ENCODE measurements at regions not wholly inside any gene's neighbourhood (a gene's known extent, or its start where the extent isn't known, plus 50 kb on each side); places are given as distances from the start of the nearest gene placed in this dataset.
"Not testable (repeated sequence)": the region's sequence is repeated elsewhere in the genome, so short reads cannot be mapped to it uniquely, and the experiment has no call there.

GRCh38 chr15:21284353-21284752 is 155.9 kb downstream of the POTEB3 start:
- H3K4me3 ChIP-seq; intact Hi-C loops (cut with micrococcal nuclease); DNase-seq (ENCODE audit: extremely low read depth in 1 of 4, low spot score in 3 of 4); H3K27ac ChIP-seq (ENCODE audit: extremely low read depth, low read depth, low read length); H3K27me3 ChIP-seq (ENCODE audit: control insufficient read depth in 2 of 2, insufficient read depth in 2 of 2, low read length in 2 of 2); H3K9ac ChIP-seq (ENCODE audit: insufficient read depth in 1 of 2, low read depth in 2 of 2, low read length in 2 of 2); H3K9me3 ChIP-seq (replicated peaks; ENCODE audit: control insufficient read depth, insufficient read depth, low read depth, low read length); BruUV-seq (replicated peaks); H3K79me2 ChIP-seq (ENCODE audit: control insufficient read depth, insufficient read depth, low read length); H3K4me2 ChIP-seq (ENCODE audit: insufficient read depth, low read length); H3K4me1 ChIP-seq (replicated peaks in 1 of 2; ENCODE audit: control insufficient read depth in 2 of 2, insufficient read depth in 2 of 2, low read length in 2 of 2); H4K20me1 ChIP-seq (replicated peaks; ENCODE audit: control insufficient read depth, insufficient read depth, low read length); H3K9me1 ChIP-seq (ENCODE audit: control insufficient read depth, insufficient read depth, low read length); H3K36me3 ChIP-seq (ENCODE audit: control insufficient read depth, insufficient read depth, low read length); H2AFZ ChIP-seq (ENCODE audit: low read depth, low read length): not testable (repeated sequence)
- 0% methylated on average over 1 of the region's 2 CpGs for WGBS (ENCODE audit: insufficient coverage, low coverage, missing lambda C conversion rate)
- ATAC-seq (peak; percentile 92), FAIRE-seq (peak; percentile 69)
- POLR2A ChIA-PET: interaction anchor here (0.6 to 1.1 kb wide), 2 partner anchors 11 to 27 kb away, joined by 3 read pairs; no protein-coding TSS in a partner anchor
- CTCF ChIA-PET (ENCODE audit: low intra/inter-chr PET ratio): interaction anchor here (0.7 to 1.5 kb wide), 2 partner anchors 639 to 928 kb away, joined by 3 to 10 read pairs; no protein-coding TSS in a partner anchor
- in situ Hi-C loops (cut with MboI): loop anchor here (25.0 kb wide), 1 partner anchor 922 kb away; no protein-coding TSS in a partner anchor

GRCh38 chr15:21283210-21283609 is 157.1 kb downstream of the POTEB3 start:
- H3K9me3 ChIP-seq (replicated peaks; ENCODE audit: control insufficient read depth, insufficient read depth, low read depth, low read length); ATAC-seq; CTCF ChIA-PET (ENCODE audit: low intra/inter-chr PET ratio); BruUV-seq (replicated peaks); H3K36me3 ChIP-seq (ENCODE audit: control insufficient read depth, insufficient read depth, low read length); H3K4me3 ChIP-seq; H3K27me3 ChIP-seq (ENCODE audit: control insufficient read depth in 2 of 2, insufficient read depth in 2 of 2, low read length in 2 of 2); H4K20me1 ChIP-seq (replicated peaks; ENCODE audit: control insufficient read depth, insufficient read depth, low read length); intact Hi-C loops (cut with micrococcal nuclease); H3K9me1 ChIP-seq (ENCODE audit: control insufficient read depth, insufficient read depth, low read length); H3K27ac ChIP-seq (ENCODE audit: extremely low read depth, low read depth, low read length); DNase-seq (ENCODE audit: extremely low read depth in 1 of 4, low spot score in 3 of 4); POLR2A ChIA-PET; H3K79me2 ChIP-seq (ENCODE audit: control insufficient read depth, insufficient read depth, low read length); H3K9ac ChIP-seq (ENCODE audit: insufficient read depth in 1 of 2, low read depth in 2 of 2, low read length in 2 of 2); H2AFZ ChIP-seq (ENCODE audit: low read depth, low read length); FAIRE-seq; H3K4me1 ChIP-seq (replicated peaks in 1 of 2; ENCODE audit: control insufficient read depth in 2 of 2, insufficient read depth in 2 of 2, low read length in 2 of 2); H3K4me2 ChIP-seq (ENCODE audit: insufficient read depth, low read length): not testable (repeated sequence)
- WGBS (ENCODE audit: insufficient coverage, low coverage, missing lambda C conversion rate): no CpG with 5 or more reads among the region's 1 CpG
- in situ Hi-C loops (cut with MboI): loop anchor here (25.0 kb wide), 1 partner anchor 921 kb away; no protein-coding TSS in a partner anchor

- H3K9ac ChIP-seq (ENCODE audit: insufficient read depth in 1 of 2, low read depth in 2 of 2, low read length in 2 of 2); FAIRE-seq; CTCF ChIA-PET (ENCODE audit: low intra/inter-chr PET ratio); H3K79me2 ChIP-seq (ENCODE audit: control insufficient read depth, insufficient read depth, low read length); H3K9me1 ChIP-seq (ENCODE audit: control insufficient read depth, insufficient read depth, low read length); BruUV-seq (replicated peaks); DNase-seq (ENCODE audit: extremely low read depth in 1 of 4, low spot score in 3 of 4); H3K27me3 ChIP-seq (ENCODE audit: control insufficient read depth in 2 of 2, insufficient read depth in 2 of 2, low read length in 2 of 2); H3K4me3 ChIP-seq; H3K9me3 ChIP-seq (replicated peaks; ENCODE audit: control insufficient read depth, insufficient read depth, low read depth, low read length); H4K20me1 ChIP-seq (replicated peaks; ENCODE audit: control insufficient read depth, insufficient read depth, low read length); ATAC-seq; H3K27ac ChIP-seq (ENCODE audit: extremely low read depth, low read depth, low read length); intact Hi-C loops (cut with micrococcal nuclease); H3K36me3 ChIP-seq (ENCODE audit: control insufficient read depth, insufficient read depth, low read length); POLR2A ChIA-PET; H3K4me1 ChIP-seq (replicated peaks in 1 of 2; ENCODE audit: control insufficient read depth in 2 of 2, insufficient read depth in 2 of 2, low read length in 2 of 2); H2AFZ ChIP-seq (ENCODE audit: low read depth, low read length); H3K4me2 ChIP-seq (ENCODE audit: insufficient read depth, low read length): not testable (repeated sequence)
- no CpG with 5 or more reads among the region's 3 CpGs for WGBS (ENCODE audit: insufficient coverage, low coverage, missing lambda C conversion rate)
- in situ Hi-C loops (cut with MboI): loop anchor here (25.0 kb wide), 1 partner anchor 918 kb away; no protein-coding TSS in a partner anchor
Measured at GRCh38 chr15:21280272-21280671, 160.0 kb downstream of the POTEB3 start.
